ENCODE measurements at regions not wholly inside any gene's neighbourhood (a gene's known extent, or its start where the extent isn't known, plus 50 kb on each side); places are given as distances from the start of the nearest gene placed in this dataset.

DNA sequence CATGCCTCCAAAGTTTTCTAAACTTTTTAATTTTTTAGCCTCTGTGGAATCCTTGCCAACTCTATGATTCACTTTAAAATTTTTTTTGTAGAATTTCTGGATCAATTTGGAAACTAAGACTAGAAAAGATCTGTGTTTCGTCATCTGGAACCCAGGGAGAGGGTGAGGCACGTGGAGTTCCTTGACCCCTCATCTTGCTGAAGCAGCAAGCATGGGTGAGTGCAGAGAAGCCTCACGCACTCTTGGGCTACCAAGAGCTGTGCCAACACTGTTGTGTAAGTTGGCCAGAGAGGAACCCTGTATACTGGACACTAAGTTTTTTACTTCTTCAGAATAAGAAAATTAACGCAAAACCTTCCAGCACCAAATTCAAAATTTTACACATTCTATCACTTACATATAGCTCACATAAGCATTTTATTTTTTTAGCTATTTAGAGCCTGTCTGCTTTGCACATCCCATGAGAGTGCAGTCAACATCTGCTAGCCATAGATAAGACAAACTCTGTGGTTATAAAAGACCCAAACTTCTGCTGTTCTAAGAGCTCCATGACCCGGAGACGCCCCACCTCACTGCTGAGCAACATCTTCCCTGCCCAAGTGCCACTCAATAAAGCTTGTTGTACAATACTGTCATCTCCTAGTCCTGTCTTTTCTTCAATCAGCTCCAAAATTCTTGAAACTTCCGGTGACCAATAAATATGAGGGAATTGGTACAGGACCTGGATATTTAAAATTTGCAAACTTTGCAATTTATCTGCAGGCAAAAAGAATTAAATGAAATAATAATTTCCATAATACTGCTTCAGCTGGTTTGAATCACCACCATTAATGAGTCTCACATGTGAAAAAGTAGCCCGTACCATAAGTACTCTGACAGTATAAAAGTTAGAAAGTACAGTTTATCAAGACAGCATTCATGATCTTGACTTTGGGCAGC is 69.7 kb upstream of the ADCY2 start:
- no peak for TF ChIP-seq SNAI2 (CRISPR knock-in tag; IDR thresholded peaks at IDR 0.05)
- TF ChIP-seq, protein P1, sequence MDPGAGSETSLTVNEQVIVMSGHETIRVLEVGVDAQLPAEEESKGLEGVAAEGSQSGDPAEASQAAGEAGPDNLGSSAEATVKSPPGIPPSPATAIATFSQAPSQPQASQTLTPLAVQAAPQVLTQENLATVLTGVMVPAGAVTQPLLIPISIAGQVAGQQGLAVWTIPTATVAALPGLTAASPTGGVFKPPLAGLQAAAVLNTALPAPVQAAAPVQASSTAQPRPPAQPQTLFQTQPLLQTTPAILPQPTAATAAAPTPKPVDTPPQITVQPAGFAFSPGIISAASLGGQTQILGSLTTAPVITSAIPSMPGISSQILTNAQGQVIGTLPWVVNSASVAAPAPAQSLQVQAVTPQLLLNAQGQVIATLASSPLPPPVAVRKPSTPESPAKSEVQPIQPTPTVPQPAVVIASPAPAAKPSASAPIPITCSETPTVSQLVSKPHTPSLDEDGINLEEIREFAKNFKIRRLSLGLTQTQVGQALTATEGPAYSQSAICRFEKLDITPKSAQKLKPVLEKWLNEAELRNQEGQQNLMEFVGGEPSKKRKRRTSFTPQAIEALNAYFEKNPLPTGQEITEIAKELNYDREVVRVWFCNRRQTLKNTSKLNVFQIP (CRISPR knock-in tag; IDR thresholded peaks at IDR 0.05; ENCODE audit: borderline replicate concordance, low read depth) = no peak
- no peak for TF ChIP-seq RARB (CRISPR knock-in tag; IDR thresholded peaks at IDR 0.05)
- no peak for TF ChIP-seq ZFP30 (CRISPR knock-in tag; IDR thresholded peaks at IDR 0.05)
- TF ChIP-seq ZFP3 (CRISPR knock-in tag; IDR thresholded peaks at IDR 0.05) = no peak
- TF ChIP-seq PPARA (CRISPR knock-in tag; IDR thresholded peaks at IDR 0.05; ENCODE audit: borderline replicate concordance) = no peak
- TF ChIP-seq GLIS3 (CRISPR knock-in tag; IDR thresholded peaks at IDR 0.05) = no peak
- TF ChIP-seq TOX (CRISPR knock-in tag; IDR thresholded peaks at IDR 0.05; ENCODE audit: borderline replicate concordance) = no peak
